ENCODE measurements at regions not wholly inside any gene's neighbourhood (a gene's known extent, or its start where the extent isn't known, plus 50 kb on each side); places are given as distances from the start of the nearest gene placed in this dataset.

GRCh38 chr13:39144941-39145533 lies 106.8 kb downstream of the NHLRC3 start:
- H3K9me3 Mint-ChIP-seq = no peaks in the 10 kb centered on the region
- H3K4me3 Mint-ChIP-seq = no peak overlapping the region
- peaks cover 0 to 26% of the 10 kb centered on the region in 2 donors for H3K27me3 Mint-ChIP-seq
- no peaks in the 10 kb centered on the region for H3K36me3 ChIP-seq (ENCODE audit: insufficient read depth, low read length)
- ChIA-PET POLR2A (no interaction called here), CTCF (interaction anchor here (0.7 to 0.9 kb wide), 2 partner anchors 10 kb away, joined by 3 read pairs; no protein-coding TSS in a partner anchor)
- no peak overlapping the region for H3K27ac ChIP-seq (ENCODE audit: low read depth, low read length)
- H3K27ac Mint-ChIP-seq = no peak overlapping the region
- no peak overlapping the region for H3K4me3 ChIP-seq (ENCODE audit: low read length)
- H3K4me1 ChIP-seq (ENCODE audit: insufficient read depth, low read length) = no peaks in the 10 kb centered on the region
- no peaks in the 10 kb centered on the region for H3K9me3 ChIP-seq (ENCODE audit: low read length)
- no peaks in the 10 kb centered on the region for H3K36me3 Mint-ChIP-seq
- H3K4me1 Mint-ChIP-seq = peaks cover 3 to 13% (median 5%) of the 10 kb centered on the region in 3 donors
- DNase-seq = no peak
- H3K27me3 ChIP-seq (ENCODE audit: insufficient read depth, low read length, poor library complexity, severe bottlenecking) = no peaks in the 10 kb centered on the region

DNA sequence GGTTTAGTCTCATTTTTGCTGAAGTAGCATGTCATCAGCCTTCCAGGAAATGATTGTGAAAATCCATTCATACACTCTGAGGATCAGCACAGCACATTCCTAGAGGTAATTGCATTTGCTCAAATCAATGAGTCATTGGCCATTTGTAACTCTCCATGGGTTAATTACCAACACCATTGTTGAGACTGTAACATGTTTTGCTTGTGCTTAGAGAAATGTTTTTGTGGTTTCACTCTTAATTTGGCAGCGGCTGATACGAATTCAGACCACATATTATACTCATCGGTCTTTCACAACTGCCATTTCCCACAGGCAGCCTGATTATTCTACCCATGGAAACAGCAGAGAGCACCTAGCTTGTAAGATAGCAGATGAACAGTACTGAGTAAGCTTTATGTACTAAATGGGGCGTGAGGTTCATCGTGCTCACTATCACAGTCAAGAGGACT lies 110.3 kb downstream of the NHLRC3 start:
- CTCF ChIA-PET = no interaction called here

DNA sequence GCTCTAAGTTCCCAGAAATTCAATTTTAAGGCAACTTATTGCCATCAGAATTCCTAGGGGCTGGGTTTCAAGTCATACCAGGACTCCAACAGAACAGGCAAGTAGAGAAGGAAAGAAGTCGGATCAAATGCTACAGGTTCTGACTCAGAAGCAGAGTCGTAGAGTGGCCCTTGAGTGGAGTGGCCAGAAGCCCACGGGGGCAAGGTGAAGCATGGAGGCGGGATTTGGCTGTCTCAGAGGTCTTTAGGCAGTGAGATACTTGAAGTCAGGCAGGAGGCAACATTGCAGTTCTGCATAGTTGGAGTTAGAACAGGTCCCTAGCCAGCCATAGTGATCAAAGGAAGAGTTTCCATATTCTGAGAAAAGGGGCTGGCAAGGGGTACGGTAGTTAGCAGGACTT lies 111.6 kb downstream of the NHLRC3 start:
- Mint-ChIP-seq H3K27ac (no peak overlapping the region), H3K4me3 (no peak overlapping the region), H3K36me3 (no peaks in the 10 kb centered on the region), H3K27me3 (peaks cover 9 to 26% of the 10 kb centered on the region in 2 donors), H3K9me3 (no peaks in the 10 kb centered on the region), H3K4me1 (peaks cover 3 to 13% (median 5%) of the 10 kb centered on the region in 3 donors)
- Histone ChIP-seq H3K27ac (ENCODE audit: low read depth, low read length) (no peak overlapping the region), H3K4me3 (ENCODE audit: low read length) (no peak overlapping the region), H3K27me3 (ENCODE audit: insufficient read depth, low read length, poor library complexity, severe bottlenecking) (no peaks in the 10 kb centered on the region), H3K9me3 (ENCODE audit: low read length) (no peaks in the 10 kb centered on the region), H3K4me1 (ENCODE audit: insufficient read depth, low read length) (no peaks in the 10 kb centered on the region), H3K36me3 (ENCODE audit: insufficient read depth, low read length) (no peaks in the 10 kb centered on the region)
- ChIA-PET POLR2A (no interaction called here), CTCF (no interaction called here)
- DNase-seq = no peak

More for the DNA sequence above, 110.3 kb downstream of the NHLRC3 start:
- POLR2A ChIA-PET = no interaction called here
- Mint-ChIP-seq H3K9me3 (no peaks in the 10 kb centered on the region), H3K27ac (peak overlapping the region in 1 of 8 donors; percentile 6), H3K4me3 (peak overlapping the region in 3 of 7 donors; percentile 2 to 13 (median 10)), H3K27me3 (peaks cover 9 to 31% of the 10 kb centered on the region in 2 donors), H3K4me1 (peaks cover 3 to 13% (median 5%) of the 10 kb centered on the region in 3 donors), H3K36me3 (no peaks in the 10 kb centered on the region)
- H3K9me3 ChIP-seq (ENCODE audit: low read length) = no peaks in the 10 kb centered on the region
- no peaks in the 10 kb centered on the region for H3K27me3 ChIP-seq (ENCODE audit: insufficient read depth, low read length, poor library complexity, severe bottlenecking)
- H3K4me1 ChIP-seq (ENCODE audit: insufficient read depth, low read length) = no peaks in the 10 kb centered on the region
- H3K27ac ChIP-seq (ENCODE audit: low read depth, low read length) = no peak overlapping the region
- no peaks in the 10 kb centered on the region for H3K36me3 ChIP-seq (ENCODE audit: insufficient read depth, low read length)
- no peak overlapping the region for H3K4me3 ChIP-seq (ENCODE audit: low read length)
- DNase-seq = no peak

GRCh38 chr13:39154041-39154440 lies 115.8 kb downstream of the NHLRC3 start:
- Mint-ChIP-seq H3K4me1 (peaks cover 0 to 2% (median 0%) of the 10 kb centered on the region in 3 donors), H3K9me3 (no peaks in the 10 kb centered on the region), H3K36me3 (no peaks in the 10 kb centered on the region), H3K4me3 (no peak overlapping the region), H3K27me3 (peaks cover 9 to 28% of the 10 kb centered on the region in 2 donors), H3K27ac (no peak overlapping the region)
- Histone ChIP-seq H3K27ac (ENCODE audit: low read depth, low read length) (no peak overlapping the region), H3K27me3 (ENCODE audit: insufficient read depth, low read length, poor library complexity, severe bottlenecking) (no peaks in the 10 kb centered on the region), H3K4me1 (ENCODE audit: insufficient read depth, low read length) (no peaks in the 10 kb centered on the region), H3K4me3 (ENCODE audit: low read length) (no peak overlapping the region), H3K36me3 (ENCODE audit: insufficient read depth, low read length) (no peaks in the 10 kb centered on the region), H3K9me3 (ENCODE audit: low read length) (no peaks in the 10 kb centered on the region)
- ChIA-PET POLR2A (no interaction called here), CTCF (interaction anchor here (0.9 to 1.0 kb wide), 2 partner anchors 8 to 9 kb away, joined by 3 read pairs; no protein-coding TSS in a partner anchor)
- DNase-seq = no peak

GRCh38 chr13:39159393-39159792 lies 121.1 kb downstream of the NHLRC3 start:
- ChIA-PET POLR2A (no interaction called here), CTCF (no interaction called here)
- no peak for DNase-seq
- Mint-ChIP-seq H3K36me3 (no peaks in the 10 kb centered on the region), H3K27ac (no peak overlapping the region), H3K4me3 (no peak overlapping the region), H3K27me3 (peaks cover 0 to 10% of the 10 kb centered on the region in 2 donors), H3K9me3 (peaks cover 0 to 2% (median 0%) of the 10 kb centered on the region in 5 donors), H3K4me1 (no peaks in the 10 kb centered on the region)
- Histone ChIP-seq H3K4me3 (ENCODE audit: low read length) (no peak overlapping the region), H3K27me3 (ENCODE audit: insufficient read depth, low read length, poor library complexity, severe bottlenecking) (no peaks in the 10 kb centered on the region), H3K27ac (ENCODE audit: low read depth, low read length) (no peak overlapping the region), H3K9me3 (ENCODE audit: low read length) (no peaks in the 10 kb centered on the region), H3K36me3 (ENCODE audit: insufficient read depth, low read length) (no peaks in the 10 kb centered on the region), H3K4me1 (ENCODE audit: insufficient read depth, low read length) (no peaks in the 10 kb centered on the region)

DNA sequence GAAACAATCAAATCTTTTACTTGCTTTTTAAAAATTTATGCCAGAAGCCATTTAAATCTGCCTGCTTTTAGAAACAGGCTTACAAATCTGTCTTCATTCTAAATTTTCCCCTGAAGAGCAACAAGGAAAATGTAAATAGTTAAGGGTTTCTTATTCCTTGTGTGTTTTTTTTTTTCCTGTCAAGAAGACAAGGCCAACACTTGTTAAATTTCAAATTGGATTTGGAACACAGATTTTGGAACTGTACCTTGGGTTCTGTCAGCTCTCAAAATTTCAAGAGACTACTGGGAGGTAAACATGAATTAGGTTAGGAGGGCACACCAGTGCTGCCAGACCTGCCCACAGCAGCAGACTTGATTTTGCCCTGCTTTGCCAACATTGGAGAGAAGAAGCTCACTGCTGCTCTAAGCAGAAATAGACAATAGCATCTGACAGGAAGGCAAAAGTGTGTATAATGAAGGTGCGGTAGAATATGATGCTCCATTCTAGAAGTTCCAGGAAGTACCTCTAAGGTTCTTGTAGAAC lies 121.7 kb downstream of the NHLRC3 start:
- Mint-ChIP-seq H3K27ac (no peak overlapping the region), H3K36me3 (no peaks in the 10 kb centered on the region), H3K4me1 (no peaks in the 10 kb centered on the region), H3K9me3 (peaks cover 0 to 2% (median 0%) of the 10 kb centered on the region in 5 donors), H3K4me3 (no peak overlapping the region), H3K27me3 (peaks cover 0 to 10% of the 10 kb centered on the region in 2 donors)
- DNase-seq = no peak
- Histone ChIP-seq H3K27me3 (ENCODE audit: insufficient read depth, low read length, poor library complexity, severe bottlenecking) (no peaks in the 10 kb centered on the region), H3K36me3 (ENCODE audit: insufficient read depth, low read length) (no peaks in the 10 kb centered on the region), H3K27ac (ENCODE audit: low read depth, low read length) (no peak overlapping the region), H3K4me1 (ENCODE audit: insufficient read depth, low read length) (no peaks in the 10 kb centered on the region), H3K4me3 (ENCODE audit: low read length) (no peak overlapping the region), H3K9me3 (ENCODE audit: low read length) (no peaks in the 10 kb centered on the region)
- ChIA-PET POLR2A (no interaction called here), CTCF (no interaction called here)

DNA sequence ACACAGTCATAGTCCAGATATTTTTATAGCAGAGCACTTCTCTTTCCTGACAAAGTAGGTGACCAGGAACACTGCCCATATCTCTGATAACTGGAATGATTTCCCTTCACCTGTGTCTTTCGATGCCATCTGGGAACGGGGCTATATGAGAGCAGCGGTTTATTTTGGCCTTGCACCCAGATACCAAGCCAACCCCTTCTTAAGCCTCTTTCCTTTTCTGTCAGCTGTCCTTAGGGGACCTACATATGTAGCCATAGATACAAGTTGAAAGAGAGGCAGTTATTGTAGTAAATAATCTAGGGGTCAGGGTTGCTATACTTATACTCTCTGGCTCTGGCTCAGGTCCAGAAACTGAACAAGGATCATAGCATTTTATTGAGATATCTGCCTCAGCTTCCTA lies 128.8 kb downstream of the NHLRC3 start:
- Mint-ChIP-seq H3K27ac (no peak overlapping the region), H3K36me3 (no peaks in the 10 kb centered on the region), H3K27me3 (peaks cover 0 to 2% of the 10 kb centered on the region in 2 donors), H3K9me3 (no peaks in the 10 kb centered on the region), H3K4me3 (no peak overlapping the region), H3K4me1 (no peaks in the 10 kb centered on the region)
- no peak overlapping the region for H3K4me3 ChIP-seq (ENCODE audit: low read length)
- no peaks in the 10 kb centered on the region for H3K4me1 ChIP-seq (ENCODE audit: insufficient read depth, low read length)
- ChIA-PET CTCF (no interaction called here), POLR2A (no interaction called here)
- no peaks in the 10 kb centered on the region for H3K36me3 ChIP-seq (ENCODE audit: insufficient read depth, low read length)
- H3K9me3 ChIP-seq (ENCODE audit: low read length) = no peaks in the 10 kb centered on the region
- no peaks in the 10 kb centered on the region for H3K27me3 ChIP-seq (ENCODE audit: insufficient read depth, low read length, poor library complexity, severe bottlenecking)
- H3K27ac ChIP-seq (ENCODE audit: low read depth, low read length) = no peak overlapping the region
- no peak for DNase-seq

GRCh38 chr13:39170711-39171110 lies 132.5 kb downstream of the NHLRC3 start:
- Histone ChIP-seq H3K27ac (ENCODE audit: low read depth, low read length) (no peak overlapping the region), H3K9me3 (ENCODE audit: low read length) (no peaks in the 10 kb centered on the region), H3K36me3 (ENCODE audit: insufficient read depth, low read length) (no peaks in the 10 kb centered on the region), H3K27me3 (ENCODE audit: insufficient read depth, low read length, poor library complexity, severe bottlenecking) (no peaks in the 10 kb centered on the region), H3K4me3 (ENCODE audit: low read length) (no peak overlapping the region), H3K4me1 (ENCODE audit: insufficient read depth, low read length) (no peaks in the 10 kb centered on the region)
- DNase-seq = no peak
- peaks cover 6 to 7% of the 10 kb centered on the region in 2 donors for H3K27me3 Mint-ChIP-seq
- H3K4me1 Mint-ChIP-seq = no peaks in the 10 kb centered on the region
- ChIA-PET CTCF (no interaction called here), POLR2A (no interaction called here)
- no peaks in the 10 kb centered on the region for H3K36me3 Mint-ChIP-seq
- no peak overlapping the region for H3K4me3 Mint-ChIP-seq
- no peaks in the 10 kb centered on the region for H3K9me3 Mint-ChIP-seq
- no peak overlapping the region for H3K27ac Mint-ChIP-seq
